Cerebellar cortex (tissue), 1 donor: ENCODE measurements at regions not wholly inside any gene's neighbourhood (a gene's known extent, or its start where the extent isn't known, plus 50 kb on each side); places are given as distances from the start of the nearest gene placed in this dataset.
"Not testable (repeated sequence)": the region's sequence is repeated elsewhere in the genome, so short reads cannot be mapped to it uniquely, and the experiment has no call there.

Experiments
- DNase-seq: peaks from one replicate; pipeline ENCODE4 v3.0.0-alpha.2; 2015; ENCODE audit warnings: low spot score

- no peak for DNase-seq
These were observed 741.8 kb upstream of the LUZP2 start for GRCh38 chr11:23755076-23755475.

- no peak for DNase-seq
These were observed 741.1 kb upstream of the LUZP2 start for GRCh38 chr11:23755769-23756168.

- no peak for DNase-seq
These were observed 737.4 kb upstream of the LUZP2 start for GRCh38 chr11:23759489-23759888.

- no peak for DNase-seq
These were observed 732.6 kb upstream of the LUZP2 start for GRCh38 chr11:23764286-23764685.

GRCh38 chr11:23765682-23766252 lies 731.1 kb upstream of the LUZP2 start:
- DNase-seq = no peak

GRCh38 chr11:23767576-23767975 lies 729.3 kb upstream of the LUZP2 start:
- DNase-seq = no peak

GRCh38 chr11:23769214-23769613 lies 727.6 kb upstream of the LUZP2 start:
- DNase-seq = no peak

- DNase-seq = no peak
These were observed 724.8 kb upstream of the LUZP2 start for GRCh38 chr11:23772081-23772480.

- DNase-seq = no peak
These were observed 717.9 kb upstream of the LUZP2 start for GRCh38 chr11:23778971-23779370.

GRCh38 chr11:23780231-23780630 lies 716.6 kb upstream of the LUZP2 start:
- DNase-seq = no peak

GRCh38 chr11:23781803-23782560 lies 714.9 kb upstream of the LUZP2 start:
- no peak for DNase-seq

GRCh38 chr11:23786974-23787373 lies 709.9 kb upstream of the LUZP2 start:
- DNase-seq = not testable (repeated sequence)

GRCh38 chr11:23789200-23789853 lies 707.5 kb upstream of the LUZP2 start:
- no peak for DNase-seq

GRCh38 chr11:23789938-23790371 lies 706.9 kb upstream of the LUZP2 start:
- DNase-seq = no peak

GRCh38 chr11:23797624-23798419 lies 699.0 kb upstream of the LUZP2 start:
- DNase-seq = peak; percentile 3

- DNase-seq = not testable (repeated sequence)
These were observed 662.5 kb upstream of the LUZP2 start for GRCh38 chr11:23834306-23834705.

GRCh38 chr11:23836981-23837380 lies 659.9 kb upstream of the LUZP2 start:
- no peak for DNase-seq

- DNase-seq = no peak
These were observed 656.0 kb upstream of the LUZP2 start for GRCh38 chr11:23840872-23841271.

GRCh38 chr11:23846902-23847422 lies 649.9 kb upstream of the LUZP2 start:
- no peak for DNase-seq

- DNase-seq = no peak
These were observed 645.6 kb upstream of the LUZP2 start for GRCh38 chr11:23851216-23851615.

GRCh38 chr11:23856654-23857053 lies 640.2 kb upstream of the LUZP2 start:
- DNase-seq = no peak

- no peak for DNase-seq
These were observed 637.8 kb upstream of the LUZP2 start for GRCh38 chr11:23859087-23859486.
